A204.1 (cell line): ENCODE measurements at regions not wholly inside any gene's neighbourhood (a gene's known extent, or its start where the extent isn't known, plus 50 kb on each side); places are given as distances from the start of the nearest gene placed in this dataset.

Experiments
- FAIRE-seq: peaks from 2 replicates; lab custom pipeline; 2012; peaks lifted over from hg19 to GRCh38; lab: Jason Lieb, UNC

GRCh38 chr9:129487658-129488483, 133.0 kb downstream of the C9orf50 start:
- no peak for FAIRE-seq

DNA sequence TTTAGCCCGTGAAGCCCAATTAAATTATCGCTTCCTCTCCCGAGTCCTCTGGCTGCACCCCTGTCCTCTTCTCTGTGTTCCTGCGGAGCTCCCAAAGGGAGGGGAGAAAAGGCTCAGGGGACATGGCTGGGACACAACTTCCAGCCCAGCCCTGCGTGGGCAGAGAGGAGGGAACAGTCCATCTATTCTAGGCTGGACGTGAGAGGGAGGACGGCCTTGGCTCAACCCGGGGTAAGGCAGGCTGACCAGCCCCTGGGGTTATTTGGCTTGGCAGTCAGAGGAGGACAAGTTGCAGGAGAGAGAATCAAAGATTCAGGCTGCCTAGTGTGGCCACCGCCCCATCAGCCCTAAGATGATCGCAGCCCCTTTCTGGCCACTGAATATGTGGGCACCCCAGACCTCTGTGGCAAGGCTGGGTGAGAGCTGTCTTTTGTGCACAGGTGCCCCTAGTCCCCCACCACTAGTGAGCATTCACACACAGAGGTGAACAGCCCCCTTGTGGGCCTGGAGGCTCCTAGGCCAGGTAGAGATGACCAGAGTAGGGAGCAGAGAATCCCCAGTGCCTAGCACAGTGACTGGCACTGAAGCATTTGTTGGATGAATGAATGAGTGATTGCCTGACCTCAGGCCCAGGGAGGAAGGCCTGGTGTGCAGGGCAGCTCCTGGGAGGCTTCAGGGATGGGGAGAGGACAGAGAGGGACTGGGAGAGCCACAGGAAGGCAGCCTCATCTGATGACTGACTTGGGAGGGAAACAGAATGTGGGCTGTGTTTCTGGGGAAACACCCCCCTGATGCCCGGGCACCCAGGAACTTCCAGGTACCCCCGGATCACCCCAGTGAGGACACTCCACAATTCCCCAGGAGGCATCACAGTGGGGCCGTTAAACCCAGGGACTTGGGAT, 133.9 kb downstream of the C9orf50 start:
- no peak for FAIRE-seq

- no peak for FAIRE-seq
Observed at GRCh38 chr9:129485145-129485774, 135.6 kb downstream of the C9orf50 start.

- FAIRE-seq: no peak
Observed at GRCh38 chr9:129484352-129485000, 136.4 kb downstream of the C9orf50 start.

GRCh38 chr9:129483415-129484351, 137.2 kb downstream of the C9orf50 start:
- FAIRE-seq: no peak

GRCh38 chr9:129482521-129483414, 138.1 kb downstream of the C9orf50 start:
- FAIRE-seq: no peak

DNA sequence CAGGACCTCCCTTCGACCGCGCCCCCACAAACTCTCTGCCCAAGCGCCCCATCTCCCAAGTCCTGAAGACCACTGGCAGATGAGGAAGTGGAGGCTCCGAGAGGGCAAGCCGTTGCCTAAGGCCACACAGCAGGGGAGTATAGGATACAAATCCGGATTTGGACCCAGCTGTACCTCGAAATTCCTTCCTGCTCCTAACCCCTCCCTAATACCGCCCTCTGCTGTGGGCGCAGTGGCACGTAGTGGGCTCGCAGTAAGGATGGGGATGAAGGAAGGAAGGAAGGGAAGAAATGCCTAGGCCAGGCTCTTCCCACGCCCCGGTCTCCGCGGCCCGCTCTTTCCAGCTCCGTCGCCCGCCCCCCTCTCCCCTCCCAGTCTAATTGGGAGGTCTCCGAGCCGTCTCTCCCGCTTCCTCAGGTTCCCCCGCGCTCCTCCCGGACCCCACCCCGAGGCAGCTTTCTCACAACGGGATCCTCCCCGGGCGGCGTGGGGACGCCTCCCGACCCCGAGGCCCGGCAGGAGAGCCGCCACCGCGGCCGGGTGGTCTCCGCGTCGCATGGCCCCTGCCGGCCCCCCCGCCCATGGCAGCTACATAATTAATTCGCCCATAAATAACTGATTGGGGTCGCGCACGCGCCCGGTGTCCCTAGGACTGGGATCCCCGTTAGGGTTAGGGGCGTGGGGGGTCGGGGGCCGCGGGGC, 138.9 kb downstream of the C9orf50 start:
- no peak for FAIRE-seq

DNA sequence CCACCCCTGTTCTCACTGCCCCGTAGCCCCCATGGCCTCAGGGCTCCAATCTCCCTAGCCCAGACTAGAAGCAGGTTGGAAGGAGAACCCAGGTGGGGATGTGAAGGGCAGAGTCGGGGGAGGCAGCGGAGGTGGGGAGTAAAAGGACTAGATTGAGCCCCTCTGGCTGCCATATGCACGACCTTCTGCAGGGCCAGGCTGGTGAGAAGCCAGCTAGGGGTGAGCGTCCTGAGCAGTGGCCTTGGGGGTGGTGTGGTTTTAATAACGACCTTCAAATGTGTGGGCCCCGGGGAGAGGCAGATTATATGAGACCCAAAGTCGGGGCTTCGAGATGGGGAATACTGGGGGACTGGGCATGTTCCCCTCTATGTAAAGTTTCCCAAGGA, 139.5 kb downstream of the C9orf50 start:
- no peak for FAIRE-seq

DNA sequence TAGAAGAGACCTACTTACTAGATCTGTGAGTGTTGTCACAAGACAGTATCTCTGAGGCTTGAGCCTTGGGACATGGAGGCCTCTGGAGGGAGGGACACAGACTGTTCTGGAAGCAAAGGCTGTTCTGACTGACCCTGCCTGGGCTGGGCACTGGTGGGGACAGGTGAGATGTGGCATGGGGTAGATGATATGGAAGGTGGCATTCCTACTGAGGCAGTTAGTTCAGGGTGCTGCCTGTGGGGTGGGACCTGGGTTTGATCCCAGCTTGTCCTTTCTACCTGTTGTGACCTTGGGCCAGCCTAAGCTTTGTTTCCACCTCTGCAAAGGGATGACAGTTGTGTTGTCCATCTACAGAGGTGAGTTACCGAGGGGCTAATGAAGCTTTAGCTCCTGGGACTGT, 140.2 kb downstream of the C9orf50 start:
- FAIRE-seq: no peak

DNA sequence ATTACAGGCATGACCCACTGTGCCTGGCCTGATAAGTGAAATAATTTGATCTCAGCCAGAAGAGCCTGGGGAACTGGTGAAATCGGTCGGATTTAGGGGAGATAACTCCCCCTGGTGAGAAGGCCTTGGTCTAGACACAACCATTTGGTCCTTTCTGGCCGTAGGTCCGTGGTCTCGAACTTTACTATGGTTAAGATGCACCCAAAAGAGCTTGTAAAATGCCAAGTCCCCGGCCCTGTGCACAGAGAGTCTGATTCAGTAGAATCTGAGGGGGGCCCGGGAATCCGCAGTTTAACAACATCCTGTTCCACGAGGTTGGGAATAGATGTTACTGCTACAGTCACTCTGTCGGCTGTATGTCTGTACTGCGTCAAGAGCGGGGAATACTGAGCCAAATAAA, 140.7 kb downstream of the C9orf50 start:
- FAIRE-seq: no peak

- FAIRE-seq: no peak
Observed at GRCh38 chr9:129479631-129480011, 141.3 kb downstream of the C9orf50 start.

- no peak for FAIRE-seq
Observed at GRCh38 chr9:129478961-129479630, 141.8 kb downstream of the C9orf50 start.

GRCh38 chr9:129478461-129478860, 142.4 kb downstream of the C9orf50 start:
- no peak for FAIRE-seq

DNA sequence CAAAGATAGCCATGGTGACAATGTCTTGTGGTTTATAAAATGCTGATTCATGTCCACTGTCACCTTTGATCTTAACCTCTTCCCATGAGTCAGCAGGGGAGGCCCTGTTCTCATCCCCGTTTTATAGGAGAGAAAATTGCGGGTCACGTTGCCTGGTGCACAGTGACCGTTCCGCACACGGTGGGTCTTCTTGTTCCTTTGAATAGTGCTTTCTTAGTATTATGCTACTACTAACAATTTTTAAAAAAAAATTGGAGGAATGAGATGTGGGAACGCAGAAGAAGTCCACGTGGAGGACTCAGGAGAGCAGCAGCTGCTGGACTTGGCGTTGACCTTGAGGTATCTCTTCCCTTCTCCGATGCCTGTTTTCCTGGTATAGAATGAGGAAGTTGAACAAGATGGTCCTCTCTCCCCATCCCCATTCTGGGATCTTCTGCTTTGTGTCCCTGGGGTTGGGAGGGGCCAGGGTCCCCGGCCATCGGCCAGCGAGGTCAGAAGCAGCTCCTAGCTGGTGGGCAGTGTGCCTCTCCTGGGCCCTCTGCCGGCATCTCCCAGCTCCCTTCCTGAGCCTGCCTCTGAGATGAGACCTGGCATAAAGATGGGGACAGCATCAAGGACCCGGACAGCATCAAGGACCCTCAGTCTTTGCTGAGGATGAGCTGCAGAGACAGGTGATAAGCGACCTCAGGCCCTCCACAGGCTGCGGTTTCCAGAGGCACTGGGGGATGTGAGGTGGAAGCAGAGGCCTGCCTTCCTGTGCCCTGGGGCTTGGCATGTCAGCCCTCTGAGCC, 143.9 kb downstream of the C9orf50 start:
- FAIRE-seq: no peak

DNA sequence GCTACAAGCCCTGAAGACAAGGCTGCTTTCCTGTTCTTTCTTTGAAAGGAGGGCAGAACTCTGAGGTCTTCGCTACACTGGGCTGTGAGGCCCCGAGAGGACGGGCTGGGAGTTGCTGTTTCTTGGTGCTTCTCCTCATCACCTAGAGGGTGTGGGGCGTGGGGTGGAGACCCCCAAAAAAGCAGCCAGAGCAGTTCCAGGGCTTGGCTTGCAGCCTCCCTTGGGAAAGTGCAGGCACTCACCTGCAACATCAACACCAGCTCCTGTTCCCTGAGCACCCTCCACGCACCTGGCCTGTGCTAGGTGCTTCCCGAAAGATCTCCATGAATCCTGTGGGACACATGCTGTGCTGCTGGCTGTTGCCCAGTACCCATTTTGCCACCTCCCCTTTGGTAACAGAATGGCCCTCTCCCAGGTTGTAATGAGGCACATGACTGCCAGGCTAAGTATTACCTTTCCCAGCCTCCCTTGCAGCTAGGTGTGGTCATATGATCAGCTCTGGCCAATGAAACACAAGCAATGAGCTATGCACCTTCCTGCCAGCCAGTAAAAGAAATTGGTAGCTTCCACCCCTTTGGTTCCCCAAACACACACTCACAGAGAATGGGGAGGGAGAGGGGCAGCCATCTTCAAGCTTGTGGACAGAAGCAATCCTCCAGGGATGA, 146.0 kb downstream of the C9orf50 start:
- FAIRE-seq: no peak

DNA sequence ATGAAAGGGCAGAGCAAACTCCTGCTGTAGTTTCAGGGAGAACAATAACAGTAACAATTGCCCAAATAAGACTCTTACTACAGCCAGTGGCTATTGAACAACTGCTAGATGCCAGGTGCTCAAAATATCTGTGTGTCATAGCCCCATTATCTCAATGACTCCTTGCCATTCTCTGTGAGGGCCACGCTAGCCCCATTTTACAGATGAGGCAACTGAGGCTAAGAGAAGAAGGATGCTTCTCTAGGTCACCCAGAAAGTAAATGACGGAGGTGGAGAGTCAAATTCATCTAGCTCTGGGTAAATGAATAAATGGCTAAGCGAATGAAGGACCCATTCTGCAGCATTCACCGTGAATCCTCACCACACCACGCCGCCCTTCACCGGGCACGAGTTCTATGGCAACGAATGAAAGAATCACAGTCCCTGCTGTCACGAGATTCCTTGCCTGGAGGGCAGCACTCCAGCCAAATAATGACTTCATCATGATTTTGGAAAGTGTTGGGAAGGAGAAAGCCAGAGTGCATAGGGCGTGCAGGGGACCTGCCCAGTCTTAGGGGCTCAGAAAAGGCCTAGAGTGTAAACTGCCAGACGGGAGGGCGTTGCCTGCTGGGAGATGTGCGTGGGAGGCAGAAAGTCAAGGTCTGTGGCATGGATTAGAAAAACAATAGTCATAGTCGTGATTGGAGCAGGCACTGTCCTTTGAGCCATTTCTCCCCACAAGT, 147.2 kb downstream of the C9orf50 start:
- no peak for FAIRE-seq

DNA sequence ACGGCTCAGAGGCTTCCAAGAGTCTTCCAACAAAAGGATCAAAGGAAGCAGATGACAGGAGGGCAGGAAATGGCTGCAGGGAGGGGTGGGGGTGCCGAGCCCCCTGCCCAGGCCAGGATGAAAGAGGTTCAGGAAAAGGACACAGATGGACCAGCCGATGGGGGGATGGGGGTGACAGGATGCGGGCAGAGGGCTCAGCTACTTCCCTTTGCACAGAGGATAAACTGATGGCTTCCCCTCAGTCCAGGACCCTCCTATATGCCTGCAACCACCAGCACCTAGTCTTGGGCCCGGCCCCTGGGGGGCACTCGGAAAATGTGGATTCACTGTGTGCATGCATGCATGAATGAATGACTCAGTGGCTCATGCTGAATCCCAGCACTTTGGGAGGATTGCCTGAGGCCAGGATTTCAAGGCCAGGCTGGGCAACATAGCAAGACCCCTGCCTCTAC, 148.2 kb downstream of the C9orf50 start:
- FAIRE-seq: no peak
